DMS53 treated with DMSO at 0.1 percent for 48 hours (cell line): ENCODE measurements at regions not wholly inside any gene's neighbourhood (a gene's known extent, or its start where the extent isn't known, plus 50 kb on each side); places are given as distances from the start of the nearest gene placed in this dataset.

ENCODE experiments used
- DNase-seq: peaks from one replicate; lab custom pipeline; 2025; ENCODE audit not compliant: unreplicated experiment; lab: John Stamatoyannopoulos, UW

GRCh38 chr4:96521046-96521536 lies 681.2 kb downstream of the PDHA2 start:
- DNase-seq = no peak

DNA sequence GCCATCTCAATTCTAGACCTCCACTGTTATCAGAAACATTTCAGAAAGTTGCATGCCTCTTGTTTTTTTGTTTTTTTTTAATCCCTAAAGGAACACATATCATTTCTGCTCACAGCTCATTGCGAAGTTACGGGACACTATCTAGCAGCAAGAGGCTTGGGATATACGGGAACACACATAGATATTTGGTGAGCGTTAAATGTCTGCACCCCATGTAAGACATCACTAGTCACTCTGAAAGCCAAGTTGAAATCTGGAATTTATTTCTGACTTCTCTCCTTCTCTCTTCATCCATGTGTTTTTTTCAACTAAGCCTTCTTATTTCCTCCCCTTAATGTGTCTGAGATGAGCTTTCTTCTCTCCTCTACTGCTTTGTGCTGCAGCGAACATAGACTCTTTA lies 683.7 kb downstream of the PDHA2 start:
- DNase-seq = no peak

DNA sequence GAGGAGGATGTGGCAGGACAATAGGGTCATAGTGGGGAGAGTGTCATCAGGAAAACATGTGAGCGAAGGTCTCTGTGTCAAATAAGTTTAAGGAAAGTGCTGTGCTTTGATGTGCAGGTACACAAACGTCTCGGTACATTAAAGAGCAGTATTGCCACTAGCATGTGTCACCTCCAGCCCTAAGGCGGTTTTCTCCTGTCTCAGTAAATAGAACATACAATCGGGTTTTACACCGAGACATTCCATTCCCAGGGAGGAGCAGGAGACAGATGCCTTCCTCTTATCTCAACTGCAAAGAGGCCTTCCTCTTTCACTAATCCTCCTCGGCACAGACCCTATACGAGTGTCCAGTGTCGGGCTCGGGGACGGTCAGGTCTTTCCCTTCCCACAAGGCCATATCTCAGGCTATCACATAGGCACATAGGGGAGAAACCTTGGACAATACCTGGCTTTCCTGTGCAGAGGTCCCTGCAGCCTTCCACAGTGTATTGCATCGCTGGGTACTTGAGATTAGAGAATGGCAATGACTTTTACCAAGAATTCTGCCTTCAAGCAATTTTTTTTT lies 684.5 kb downstream of the PDHA2 start:
- no peak for DNase-seq

DNA sequence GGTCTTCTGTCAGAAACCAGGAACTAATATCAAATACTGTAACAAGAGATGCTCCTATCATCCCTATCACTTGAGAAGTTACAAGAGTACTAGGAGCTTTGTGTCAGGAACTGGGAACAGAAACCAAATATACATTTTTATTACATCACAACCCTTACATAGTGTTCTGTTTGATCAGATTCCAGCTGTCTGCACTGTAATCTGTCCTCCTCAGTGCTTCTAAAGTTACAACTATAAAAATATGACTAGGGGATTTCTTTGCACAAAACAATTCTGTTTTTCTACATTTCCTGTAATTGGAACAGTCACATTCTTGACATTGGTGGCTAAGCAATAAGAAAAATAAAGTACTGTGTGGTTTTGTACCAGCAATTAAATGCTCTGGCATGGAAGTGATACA lies 686.0 kb downstream of the PDHA2 start:
- peak; percentile 44 for DNase-seq

DNA sequence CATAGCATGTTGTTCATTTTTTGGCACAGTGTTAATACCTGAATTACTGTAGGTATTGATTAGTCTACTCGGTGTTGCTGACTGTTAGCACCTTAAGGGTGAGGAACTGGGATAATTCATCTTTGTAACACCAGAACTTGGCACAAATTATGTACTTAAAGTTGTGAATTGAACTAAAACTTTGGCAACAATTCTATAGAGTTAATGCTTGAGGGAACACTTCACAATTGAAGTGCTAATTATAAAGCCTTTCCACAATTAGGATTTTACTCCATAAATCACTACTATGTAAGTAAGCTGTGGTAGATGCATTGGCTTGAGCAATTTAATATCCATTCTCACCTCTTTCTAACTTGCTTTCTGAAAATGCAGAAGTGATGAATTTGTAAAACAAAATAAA lies 686.7 kb downstream of the PDHA2 start:
- no peak for DNase-seq

DNA sequence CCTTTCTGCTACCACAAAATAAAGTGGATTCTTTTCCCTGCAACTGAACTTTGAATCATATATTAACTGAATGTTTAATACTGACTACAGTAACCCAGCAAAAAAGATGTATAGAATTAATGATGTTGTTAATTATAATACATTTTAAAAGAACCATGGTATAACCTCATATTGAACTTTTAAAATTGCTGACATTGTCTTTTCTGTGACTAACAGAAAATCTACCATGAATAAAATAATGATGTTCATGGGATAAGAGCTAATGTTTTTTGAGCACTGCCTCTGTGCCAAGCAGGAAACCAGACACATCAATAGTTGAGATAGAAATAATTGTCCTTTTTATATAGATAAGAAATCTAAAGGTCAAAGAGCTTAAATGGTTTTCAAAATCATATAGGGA lies 691.9 kb downstream of the PDHA2 start:
- DNase-seq = no peak

DNA sequence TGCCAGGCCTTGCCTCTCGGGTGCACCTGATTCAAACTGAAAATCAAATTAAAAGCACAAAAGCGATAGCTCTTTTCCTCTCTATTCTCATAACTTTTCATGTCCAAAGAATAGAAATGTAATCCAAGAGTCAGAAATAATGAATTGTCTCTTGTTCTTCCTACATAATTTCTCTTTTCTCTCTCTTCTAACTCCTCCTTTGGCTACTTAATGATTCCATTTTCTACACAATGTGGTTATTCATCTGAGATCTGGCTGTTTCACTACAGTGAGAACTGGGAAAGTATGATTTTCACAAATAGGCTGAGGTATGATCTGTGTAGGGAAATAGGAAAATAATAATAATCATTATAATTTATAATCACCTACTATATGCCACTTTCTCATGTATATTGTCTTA lies 703.5 kb downstream of the PDHA2 start:
- no peak for DNase-seq

DNA sequence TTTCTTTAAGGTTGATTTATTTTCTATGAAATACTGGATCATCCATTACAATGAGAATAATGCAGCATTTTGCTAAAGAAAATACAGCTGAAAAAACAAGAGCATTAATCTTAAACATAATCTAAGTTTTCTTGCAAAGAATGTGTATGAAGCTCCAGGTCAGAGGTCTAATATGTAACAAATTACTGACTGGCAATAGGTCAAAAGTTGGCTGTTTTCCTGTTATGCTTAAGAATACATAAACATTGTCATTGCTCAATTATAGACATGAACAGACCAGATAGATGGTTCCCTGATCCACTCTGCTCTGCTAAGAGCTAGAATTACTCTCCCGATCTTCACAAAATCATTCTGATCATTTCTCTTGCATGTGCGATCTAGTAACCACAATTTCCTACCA lies 718.6 kb downstream of the PDHA2 start:
- no peak for DNase-seq

DNA sequence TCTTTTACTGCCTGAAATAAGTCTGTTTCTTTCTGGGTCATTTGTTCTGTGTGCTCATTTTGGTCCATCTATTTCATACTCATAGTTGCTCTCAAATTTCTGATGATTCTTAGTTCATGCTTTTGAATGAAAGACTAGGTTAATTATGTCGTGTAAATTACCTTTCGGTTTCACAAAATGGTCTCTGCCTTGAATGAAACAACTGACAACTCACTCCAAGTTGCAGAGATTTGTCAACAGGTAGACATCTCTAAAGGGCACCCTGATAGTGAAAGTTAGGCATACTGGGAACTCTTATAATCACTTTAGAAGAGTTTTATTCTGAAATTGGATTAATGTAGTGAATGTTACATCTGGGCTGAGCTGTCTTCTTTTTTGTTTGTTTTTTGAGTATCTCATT lies 726.9 kb downstream of the PDHA2 start:
- no peak for DNase-seq

GRCh38 chr4:96585304-96585703 lies 745.4 kb downstream of the PDHA2 start:
- DNase-seq = no peak

DNA sequence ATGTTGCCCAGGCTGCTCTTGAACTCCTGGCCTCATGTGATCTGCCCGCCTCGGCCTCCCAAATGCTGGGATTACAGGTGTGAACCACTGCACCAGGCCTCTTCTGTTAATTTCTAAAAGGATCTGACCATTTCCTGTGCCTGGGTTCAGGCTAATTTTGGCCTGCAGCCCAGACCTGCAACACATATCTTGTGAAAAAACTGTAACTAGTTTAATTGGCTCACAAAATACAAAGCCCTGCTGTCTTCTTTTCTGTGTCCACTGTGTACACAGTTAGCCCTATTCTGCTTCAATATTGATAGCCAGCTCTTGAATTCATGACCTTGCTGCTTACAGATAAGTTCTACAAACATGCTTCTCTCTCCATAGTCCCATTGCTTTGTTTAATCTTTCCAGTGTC lies 753.5 kb downstream of the PDHA2 start:
- peak; percentile 56 for DNase-seq

GRCh38 chr4:96598465-96598864 lies 758.6 kb downstream of the PDHA2 start:
- DNase-seq = no peak

DNA sequence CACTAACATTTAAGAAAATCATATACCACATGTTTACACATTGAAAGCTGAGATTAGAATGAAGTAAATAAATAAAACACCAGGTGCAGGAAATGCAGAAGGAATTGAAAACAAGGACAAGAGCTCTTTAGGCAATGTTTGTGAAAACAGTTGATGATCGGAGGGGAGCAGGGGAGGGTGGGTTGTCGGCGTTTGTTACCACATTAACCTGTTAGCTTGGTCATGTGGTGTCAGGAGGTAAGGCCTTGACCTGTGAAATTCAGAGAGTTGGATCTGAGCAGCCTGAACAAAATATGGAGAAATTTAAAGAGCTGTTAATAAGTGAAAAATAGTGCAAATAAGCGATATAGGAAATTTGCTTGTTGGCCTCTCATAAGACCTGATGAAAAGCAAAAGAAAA lies 759.9 kb downstream of the PDHA2 start:
- peak; percentile 66 for DNase-seq

DNA sequence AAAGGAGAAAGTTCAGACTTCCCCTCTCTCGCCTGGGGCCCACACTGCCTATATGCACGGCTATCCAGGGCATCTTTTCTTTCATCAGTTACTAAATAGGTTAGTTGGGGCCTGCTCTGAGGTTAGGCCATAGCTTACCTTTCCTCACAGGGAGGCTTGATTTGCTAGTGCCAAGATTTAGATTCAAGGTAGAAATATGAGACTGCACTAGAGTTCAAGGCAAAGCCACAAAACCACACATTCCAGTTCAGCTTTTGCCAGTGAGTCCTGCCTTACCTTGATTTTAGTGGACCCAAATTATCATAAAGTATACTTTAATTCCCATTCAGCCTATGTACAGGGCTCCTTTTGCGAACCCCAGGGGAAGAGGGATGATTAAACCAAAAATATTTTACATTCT lies 762.8 kb downstream of the PDHA2 start:
- no peak for DNase-seq

GRCh38 chr4:96603641-96604040 lies 763.7 kb downstream of the PDHA2 start:
- DNase-seq = no peak

- no peak for DNase-seq
Measured at GRCh38 chr4:96606451-96606850, 766.6 kb downstream of the PDHA2 start.

DNA sequence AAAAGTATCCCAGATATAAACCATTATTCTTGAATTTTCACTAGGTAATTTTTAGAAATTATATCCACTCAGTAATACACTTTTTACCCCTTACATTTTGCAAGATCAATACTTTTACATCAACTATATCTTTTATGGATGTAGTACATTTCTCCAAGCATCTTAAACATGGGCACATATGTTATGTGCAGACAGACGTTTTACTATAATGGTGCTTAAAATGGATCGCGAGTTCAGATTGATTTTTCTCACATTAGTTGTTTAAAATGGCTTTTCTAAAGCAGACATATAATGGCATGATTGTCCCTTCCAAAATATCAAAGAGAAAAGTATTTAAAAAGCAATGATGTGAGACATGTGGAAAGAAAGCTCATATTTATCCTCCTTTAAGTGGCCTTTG lies 786.1 kb downstream of the PDHA2 start:
- DNase-seq = no peak

- no peak for DNase-seq
Measured at GRCh38 chr4:96630839-96631238, 790.9 kb downstream of the PDHA2 start.

DNA sequence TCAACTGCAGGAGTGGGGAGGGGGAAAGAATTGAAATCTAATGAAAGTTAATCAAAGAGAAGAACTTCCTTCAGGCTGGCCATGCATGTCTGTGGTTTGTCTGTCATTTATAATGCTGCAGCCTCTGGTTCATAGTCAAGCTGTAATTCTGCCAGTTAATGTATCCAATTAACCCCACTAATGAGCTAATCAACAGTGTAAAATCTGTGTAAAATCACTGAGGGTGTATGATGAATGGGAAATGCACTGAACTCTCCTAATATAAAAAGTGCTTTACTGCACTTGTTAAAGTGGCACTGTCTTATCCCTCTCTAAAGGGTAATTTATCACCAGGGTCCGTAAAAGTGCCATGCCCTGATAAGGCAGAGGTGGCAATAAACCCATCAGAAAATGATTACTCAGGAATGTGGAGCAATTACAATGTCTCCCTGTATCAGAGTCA lies 798.1 kb downstream of the PDHA2 start:
- no peak for DNase-seq

DNA sequence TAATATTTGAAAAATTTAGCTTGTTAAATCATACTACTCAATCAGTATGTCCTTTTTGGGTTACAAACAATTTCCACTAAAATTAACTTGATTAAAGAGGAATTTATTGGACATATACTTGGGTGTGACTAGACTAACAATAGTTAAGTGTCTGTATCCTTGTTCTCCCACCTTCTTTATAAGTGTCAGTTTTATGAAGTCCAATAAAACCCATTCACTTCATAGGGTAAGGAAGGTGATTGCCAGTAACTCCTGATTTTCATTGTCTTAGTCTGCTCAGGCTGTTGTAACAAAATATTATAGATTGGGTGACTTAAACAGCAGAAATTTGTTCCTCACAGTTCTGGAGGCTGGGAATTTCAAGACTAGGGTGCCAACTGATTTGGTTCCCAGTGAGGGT lies 800.0 kb downstream of the PDHA2 start:
- no peak for DNase-seq

- DNase-seq = no peak
Measured at GRCh38 chr4:96642490-96642889, 802.6 kb downstream of the PDHA2 start.

GRCh38 chr4:96646146-96646545 lies 806.3 kb downstream of the PDHA2 start:
- DNase-seq = no peak

- no peak for DNase-seq
Measured at GRCh38 chr4:96649536-96649935, 809.6 kb downstream of the PDHA2 start.

DNA sequence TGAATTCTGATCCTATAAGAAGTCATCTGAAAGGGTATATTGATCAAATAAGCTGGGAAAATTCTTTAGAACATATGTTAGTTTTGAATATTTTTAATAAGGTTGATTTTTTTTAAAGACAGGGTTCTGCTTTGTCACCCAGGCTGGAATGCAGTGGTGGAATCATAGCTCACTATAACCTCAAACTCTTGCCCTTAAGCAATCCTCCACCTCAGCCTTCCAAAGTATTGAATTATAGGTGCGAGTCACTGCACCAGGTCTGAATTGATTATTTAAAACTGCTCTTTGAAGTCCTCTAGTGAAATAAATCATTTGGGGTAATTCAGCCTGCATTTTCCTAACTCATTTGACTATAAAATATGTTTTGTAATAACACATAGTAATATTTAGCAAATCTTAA lies 812.3 kb downstream of the PDHA2 start:
- no peak for DNase-seq
